Karpas-422 (cell line): ENCODE measurements at regions not wholly inside any gene's neighbourhood (a gene's known extent, or its start where the extent isn't known, plus 50 kb on each side); places are given as distances from the start of the nearest gene placed in this dataset.

Source experiments
- DNase-seq: peaks from one replicate; pipeline ENCODE4 v3.0.0-alpha.2; 2015
- H2AFZ ChIP-seq: fragments of 200-600 bp; sonication (generic); 2 replicates; pipeline ENCODE4 v1.6.1; 2014; ENCODE audit warnings: antibody characterized with exemption, low read length, mixed read lengths
- H3K27ac ChIP-seq: fragments of 200-600 bp; sonication (generic); 2 replicates; pipeline ENCODE4 v1.5.1; 2014; ENCODE audit warnings: mild to moderate bottlenecking, low read length, moderate library complexity
- H3K27me3 ChIP-seq: fragments of 200-600 bp; sonication (generic); 2 replicates; pipeline ENCODE4 v1.6.1; 2014; ENCODE audit warnings: low read length, mixed read lengths
- H3K36me3 ChIP-seq: fragments of 200-600 bp; sonication (generic); 2 replicates; pipeline ENCODE4 v1.6.1; 2014; ENCODE audit warnings: low read length, mixed read lengths; ENCODE audit not compliant: insufficient read depth
- H3K4me1 ChIP-seq: fragments of 200-600 bp; sonication (generic); 2 replicates; pipeline ENCODE4 v1.6.1; 2014; ENCODE audit warnings: mild to moderate bottlenecking, low read length, mixed read lengths
- H3K4me2 ChIP-seq: fragments of 200-600 bp; sonication (generic); 2 replicates; pipeline ENCODE4 v1.6.1; 2014; ENCODE audit warnings: low read length, low read depth, mild to moderate bottlenecking; ENCODE audit not compliant: poor library complexity, severe bottlenecking
- H3K4me3 ChIP-seq: fragments of 200-600 bp; sonication (generic); 2 replicates; pipeline ENCODE4 v1.5.1; 2014; ENCODE audit warnings: mild to moderate bottlenecking, antibody characterized with exemption, low read length, mixed read lengths
- H3K79me2 ChIP-seq: fragments of 200-600 bp; sonication (generic); 2 replicates; pipeline ENCODE4 v1.6.1; 2014; ENCODE audit warnings: mild to moderate bottlenecking, low read length, mixed read lengths
- H3K9ac ChIP-seq: fragments of 200-600 bp; sonication (generic); 2 replicates; pipeline ENCODE4 v1.6.0; 2014; ENCODE audit warnings: low read length
- H3K9me2 ChIP-seq: fragments of 200-600 bp; sonication (generic), shearing (Covaris generic); replicated peaks from 2 replicates; pipeline ENCODE4 v1.6.0; 2014; ENCODE audit warnings: mild to moderate bottlenecking, low read length, moderate library complexity; ENCODE audit not compliant: insufficient read depth
- H3K9me3 ChIP-seq: fragments of 300-700, 200-600 bp; sonication (generic); 2 replicates; pipeline ENCODE4 v1.6.1; 2014; ENCODE audit warnings: low read length, mixed read lengths
- H4K20me1 ChIP-seq: fragments of 200-600 bp; sonication (generic); 2 replicates; pipeline ENCODE4 v1.6.1; 2014; ENCODE audit warnings: mild to moderate bottlenecking, antibody characterized with exemption, low read length, low read depth; ENCODE audit not compliant: insufficient read depth

- H3K4me2 ChIP-seq = no peak overlapping the region
- H4K20me1 ChIP-seq = no peaks in the 10 kb centered on the region
- H3K4me1 ChIP-seq = no peaks in the 10 kb centered on the region
- H3K79me2 ChIP-seq = no peaks in the 10 kb centered on the region
- H3K36me3 ChIP-seq = peaks cover 2% of the 10 kb centered on the region; the same call in 1 of the 2 replicates
- H3K4me3 ChIP-seq = no peak overlapping the region
- no peak for DNase-seq
- no peak overlapping the region for H3K27ac ChIP-seq
- no peaks in the 10 kb centered on the region for H3K9me2 ChIP-seq
- no peak overlapping the region for H2AFZ ChIP-seq
- no peaks in the 10 kb centered on the region for H3K27me3 ChIP-seq
- H3K9me3 ChIP-seq = peaks cover 67% of the 10 kb centered on the region
- H3K9ac ChIP-seq = no peak overlapping the region
These were observed 496.4 kb downstream of the FOXG1 start for GRCh38 chr14:29262979-29263378.

GRCh38 chr14:29264865-29265264, 498.3 kb downstream of the FOXG1 start:
- Histone ChIP-seq H3K4me1 (no peaks in the 10 kb centered on the region), H4K20me1 (no peaks in the 10 kb centered on the region), H3K9me3 (peaks cover 72% of the 10 kb centered on the region), H3K4me3 (no peak overlapping the region), H3K9ac (no peak overlapping the region), H3K36me3 (peaks cover 2% of the 10 kb centered on the region; the same call in 1 of the 2 replicates), H3K9me2 (no peaks in the 10 kb centered on the region), H3K27me3 (no peaks in the 10 kb centered on the region), H3K79me2 (no peaks in the 10 kb centered on the region), H3K27ac (no peak overlapping the region), H2AFZ (no peak overlapping the region), H3K4me2 (no peak overlapping the region)
- no peak for DNase-seq

GRCh38 chr14:29265852-29266251, 499.3 kb downstream of the FOXG1 start:
- no peaks in the 10 kb centered on the region for H3K4me1 ChIP-seq
- peaks cover 71% of the 10 kb centered on the region for H3K9me3 ChIP-seq
- no peaks in the 10 kb centered on the region for H3K79me2 ChIP-seq
- H3K4me3 ChIP-seq = no peak overlapping the region
- H4K20me1 ChIP-seq = no peaks in the 10 kb centered on the region
- DNase-seq = no peak
- no peaks in the 10 kb centered on the region for H3K27me3 ChIP-seq
- H3K9me2 ChIP-seq = no peaks in the 10 kb centered on the region
- H3K36me3 ChIP-seq = peaks cover 2% of the 10 kb centered on the region; the same call in 1 of the 2 replicates
- no peak overlapping the region for H3K9ac ChIP-seq
- no peak overlapping the region for H3K4me2 ChIP-seq
- H3K27ac ChIP-seq = no peak overlapping the region
- H2AFZ ChIP-seq = no peak overlapping the region

GRCh38 chr14:29271669-29272068, 505.1 kb downstream of the FOXG1 start:
- H3K27me3 ChIP-seq = no peaks in the 10 kb centered on the region
- H3K36me3 ChIP-seq = peaks cover 2% of the 10 kb centered on the region; the same call in 1 of the 2 replicates
- H3K4me1 ChIP-seq = no peaks in the 10 kb centered on the region
- H3K9ac ChIP-seq = no peak overlapping the region
- DNase-seq = no peak
- no peaks in the 10 kb centered on the region for H4K20me1 ChIP-seq
- no peak overlapping the region for H3K4me2 ChIP-seq
- H3K9me3 ChIP-seq = peaks cover 67% of the 10 kb centered on the region
- no peaks in the 10 kb centered on the region for H3K9me2 ChIP-seq
- no peaks in the 10 kb centered on the region for H3K79me2 ChIP-seq
- H3K27ac ChIP-seq = no peak overlapping the region
- no peak overlapping the region for H3K4me3 ChIP-seq
- no peak overlapping the region for H2AFZ ChIP-seq

- no peaks in the 10 kb centered on the region for H4K20me1 ChIP-seq
- no peaks in the 10 kb centered on the region for H3K79me2 ChIP-seq
- no peak overlapping the region for H3K4me2 ChIP-seq
- H3K36me3 ChIP-seq = no peaks in the 10 kb centered on the region
- H2AFZ ChIP-seq = no peak overlapping the region
- no peaks in the 10 kb centered on the region for H3K9me2 ChIP-seq
- no peak overlapping the region for H3K9ac ChIP-seq
- H3K27ac ChIP-seq = no peak overlapping the region
- no peak for DNase-seq
- H3K9me3 ChIP-seq = peaks cover 63% of the 10 kb centered on the region
- H3K4me1 ChIP-seq = no peaks in the 10 kb centered on the region
- H3K27me3 ChIP-seq = no peaks in the 10 kb centered on the region
- H3K4me3 ChIP-seq = no peak overlapping the region
These were observed 506.9 kb downstream of the FOXG1 start for GRCh38 chr14:29273513-29273912.

GRCh38 chr14:29274890-29275596, 508.5 kb downstream of the FOXG1 start:
- H3K9me2 ChIP-seq = no peaks in the 10 kb centered on the region
- H3K9me3 ChIP-seq = peaks cover 62% of the 10 kb centered on the region
- H3K36me3 ChIP-seq = no peaks in the 10 kb centered on the region
- no peak overlapping the region for H3K4me3 ChIP-seq
- no peak overlapping the region for H3K4me2 ChIP-seq
- H4K20me1 ChIP-seq = no peaks in the 10 kb centered on the region
- no peaks in the 10 kb centered on the region for H3K79me2 ChIP-seq
- no peaks in the 10 kb centered on the region for H3K4me1 ChIP-seq
- H3K9ac ChIP-seq = no peak overlapping the region
- H3K27me3 ChIP-seq = no peaks in the 10 kb centered on the region
- no peak overlapping the region for H3K27ac ChIP-seq
- DNase-seq = no peak
- H2AFZ ChIP-seq = no peak overlapping the region

GRCh38 chr14:29278301-29279263, 512.0 kb downstream of the FOXG1 start:
- Histone ChIP-seq H3K79me2 (no peaks in the 10 kb centered on the region), H3K9ac (no peak overlapping the region), H3K9me2 (no peaks in the 10 kb centered on the region), H3K27me3 (no peaks in the 10 kb centered on the region), H3K4me3 (no peak overlapping the region), H3K4me1 (no peaks in the 10 kb centered on the region), H3K4me2 (no peak overlapping the region), H3K27ac (no peak overlapping the region), H2AFZ (no peak overlapping the region), H3K36me3 (no peaks in the 10 kb centered on the region), H3K9me3 (peaks cover 60% of the 10 kb centered on the region), H4K20me1 (no peaks in the 10 kb centered on the region)
- DNase-seq = no peak

GRCh38 chr14:29282169-29282568, 515.6 kb downstream of the FOXG1 start:
- no peaks in the 10 kb centered on the region for H3K27me3 ChIP-seq
- H3K9me2 ChIP-seq = no peaks in the 10 kb centered on the region
- no peaks in the 10 kb centered on the region for H4K20me1 ChIP-seq
- H3K9me3 ChIP-seq = peaks cover 43% of the 10 kb centered on the region
- no peak overlapping the region for H2AFZ ChIP-seq
- no peaks in the 10 kb centered on the region for H3K36me3 ChIP-seq
- H3K79me2 ChIP-seq = no peaks in the 10 kb centered on the region
- no peak overlapping the region for H3K4me3 ChIP-seq
- H3K27ac ChIP-seq = no peak overlapping the region
- H3K9ac ChIP-seq = no peak overlapping the region
- H3K4me1 ChIP-seq = no peaks in the 10 kb centered on the region
- DNase-seq = no peak
- no peak overlapping the region for H3K4me2 ChIP-seq
